HG03159 (cell line): ENCODE measurements at regions not wholly inside any gene's neighbourhood (a gene's known extent, or its start where the extent isn't known, plus 50 kb on each side); places are given as distances from the start of the nearest gene placed in this dataset.
"Not testable (repeated sequence)": the region's sequence is repeated elsewhere in the genome, so short reads cannot be mapped to it uniquely, and the experiment has no call there.

Experiments used
- ATAC-seq: cut with Tn5 transposase; IDR thresholded peaks from one replicate; pipeline ENCODE4 v1.9.1; 2021; ENCODE audit warnings: mild to moderate bottlenecking, moderate library complexity; ENCODE audit not compliant: unreplicated experiment

DNA sequence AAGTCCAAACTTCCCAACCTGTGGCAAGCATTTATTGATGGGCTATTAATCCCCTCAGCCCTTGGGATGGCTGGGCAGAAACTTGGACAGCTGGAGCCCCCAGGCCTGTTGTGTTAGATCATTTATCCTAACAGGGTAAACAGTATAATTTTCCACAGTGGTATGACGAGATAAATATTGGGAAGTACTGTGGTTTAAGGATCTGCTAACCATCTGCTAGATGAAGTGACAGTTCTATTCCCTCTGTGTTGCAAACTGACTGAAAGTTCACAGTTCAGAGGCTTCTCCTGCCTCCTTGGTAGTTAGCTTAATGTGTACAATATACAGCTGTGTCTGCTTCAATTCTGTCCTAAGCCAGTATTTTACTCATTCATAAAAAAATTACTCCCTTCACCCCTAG, 127.5 kb upstream of the CHODL start:
- no peak for ATAC-seq

DNA sequence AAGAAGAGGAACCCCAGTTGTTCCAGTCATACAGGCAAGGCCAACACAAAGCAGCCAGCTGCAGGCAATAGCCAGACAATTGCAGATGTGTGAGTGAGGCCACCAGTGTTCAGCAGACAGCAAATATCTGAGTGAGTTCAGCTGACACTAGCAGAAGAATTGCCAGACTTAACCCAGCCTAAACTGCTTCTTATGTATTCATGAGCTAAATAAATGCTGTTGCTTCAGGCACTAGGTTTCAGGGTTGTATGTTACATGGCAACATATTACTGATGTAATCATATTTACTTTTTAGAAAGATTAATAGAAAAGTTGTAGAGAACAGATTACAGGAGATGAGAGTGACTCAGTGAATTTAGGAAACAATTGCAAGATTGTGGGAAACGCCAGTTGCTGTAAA, 129.8 kb upstream of the CHODL start:
- no peak for ATAC-seq

DNA sequence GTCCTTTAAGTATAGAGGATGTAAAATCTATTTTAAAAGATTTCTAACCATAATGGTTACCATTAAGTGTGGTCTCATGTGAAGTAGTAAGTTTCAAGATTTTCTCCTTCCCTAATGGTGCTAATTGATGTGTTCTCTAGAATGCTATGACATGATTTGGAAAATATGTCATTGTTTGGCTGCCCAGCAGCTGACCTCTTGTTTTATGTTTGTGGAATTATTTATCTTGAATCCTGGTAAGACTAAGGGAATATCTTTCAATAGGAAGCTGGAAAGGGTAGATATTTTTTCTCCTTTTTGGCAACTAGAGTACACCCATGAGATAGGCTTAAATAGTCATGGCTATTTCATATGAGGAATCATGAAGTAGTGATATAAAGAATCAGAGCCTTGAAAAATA, 139.8 kb upstream of the CHODL start:
- no peak for ATAC-seq

DNA sequence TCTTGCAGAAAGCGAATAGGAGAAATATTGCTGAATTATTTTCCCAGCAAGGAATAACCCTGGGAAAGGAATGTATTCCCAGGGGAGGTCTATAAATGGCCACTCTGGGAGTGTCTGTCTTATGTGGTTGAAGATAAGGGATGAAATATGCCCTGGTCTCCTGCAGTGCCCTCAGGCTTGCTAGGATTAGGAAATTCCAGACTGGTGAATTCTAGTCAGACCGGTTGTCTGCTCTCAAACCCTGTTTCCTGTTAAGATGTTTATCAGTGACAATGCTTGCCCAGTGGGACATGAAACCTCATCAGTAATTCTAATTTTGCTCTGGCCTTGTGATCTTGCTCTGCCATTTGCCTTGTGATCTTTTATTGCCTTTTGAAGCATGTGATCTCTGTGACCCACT, 148.2 kb upstream of the CHODL start:
- ATAC-seq: not testable (repeated sequence)

DNA sequence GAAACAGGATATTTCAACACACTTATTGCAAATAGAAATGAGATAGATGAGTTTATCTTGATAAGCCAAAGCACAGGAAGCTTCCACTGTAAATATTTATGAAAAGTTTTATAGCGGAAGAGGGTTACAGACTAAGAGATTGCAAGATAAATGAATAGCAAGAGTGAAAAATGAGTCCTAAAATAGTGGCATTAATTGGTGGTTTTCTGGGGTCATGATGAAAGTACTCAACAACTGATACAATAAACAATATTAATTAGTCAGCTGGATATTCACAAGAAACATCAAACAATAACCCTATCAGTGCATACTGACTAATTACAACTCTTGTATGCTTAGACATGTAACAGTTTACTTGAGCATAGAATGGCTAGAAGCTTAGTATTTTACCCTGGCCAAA, 154.8 kb upstream of the CHODL start:
- no peak for ATAC-seq

DNA sequence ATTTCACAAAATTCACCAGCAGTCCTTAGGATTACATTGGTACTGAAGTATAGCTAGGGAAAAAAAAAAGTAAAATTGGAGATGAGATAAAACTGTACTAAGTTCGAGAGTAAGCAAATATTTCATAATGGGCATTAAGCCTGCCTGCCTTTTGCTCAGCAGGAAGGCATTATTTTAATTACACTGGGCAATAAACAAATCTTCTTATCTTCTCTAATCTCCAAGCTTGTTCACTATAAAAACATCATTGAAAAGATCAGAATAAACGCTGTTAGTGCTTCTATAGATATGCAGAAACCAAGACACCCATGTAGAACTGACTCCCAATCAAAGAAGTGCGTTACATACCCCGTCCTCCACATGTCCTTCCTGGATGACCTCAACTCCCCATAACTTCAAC, 174.2 kb upstream of the CHODL start:
- no peak for ATAC-seq

DNA sequence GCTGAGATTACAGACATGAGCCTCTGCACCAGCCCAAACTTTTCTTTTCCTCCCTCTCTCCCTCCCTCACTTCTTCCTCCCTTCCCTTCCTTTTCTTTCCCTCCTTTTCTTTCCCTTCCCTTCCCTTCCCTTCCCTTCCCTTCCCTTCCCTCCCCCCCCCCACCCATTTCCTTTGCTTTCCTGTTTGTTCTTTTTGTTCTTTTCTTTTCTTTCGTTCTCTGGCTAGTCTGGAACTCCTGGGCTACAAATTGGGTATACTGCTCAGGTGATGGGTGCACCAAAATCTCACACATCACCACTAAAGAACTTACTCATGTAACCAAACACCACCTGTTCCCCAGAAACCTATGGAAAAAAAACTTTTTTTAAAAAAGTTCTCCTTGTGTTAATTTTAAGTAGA, 174.8 kb upstream of the CHODL start:
- no peak for ATAC-seq

DNA sequence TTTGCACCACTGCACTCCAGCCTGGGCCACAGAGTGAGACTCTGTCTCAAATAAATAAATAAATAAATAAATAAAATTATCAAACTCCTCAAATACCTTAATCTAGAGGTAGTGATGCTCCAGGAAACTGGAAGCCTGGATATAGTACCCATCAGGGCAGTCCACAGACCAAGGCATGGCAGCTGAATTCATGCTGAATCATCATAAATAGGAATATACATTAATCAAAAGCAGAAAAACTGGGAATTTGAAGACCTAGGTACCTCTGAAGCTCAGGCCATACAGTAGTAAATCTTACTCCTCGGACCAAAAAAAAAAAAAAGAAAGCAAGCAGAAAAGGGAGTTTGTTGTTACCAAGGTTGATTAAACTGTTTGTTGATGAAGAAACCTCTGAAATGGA, 184.2 kb upstream of the CHODL start:
- ATAC-seq: no peak

DNA sequence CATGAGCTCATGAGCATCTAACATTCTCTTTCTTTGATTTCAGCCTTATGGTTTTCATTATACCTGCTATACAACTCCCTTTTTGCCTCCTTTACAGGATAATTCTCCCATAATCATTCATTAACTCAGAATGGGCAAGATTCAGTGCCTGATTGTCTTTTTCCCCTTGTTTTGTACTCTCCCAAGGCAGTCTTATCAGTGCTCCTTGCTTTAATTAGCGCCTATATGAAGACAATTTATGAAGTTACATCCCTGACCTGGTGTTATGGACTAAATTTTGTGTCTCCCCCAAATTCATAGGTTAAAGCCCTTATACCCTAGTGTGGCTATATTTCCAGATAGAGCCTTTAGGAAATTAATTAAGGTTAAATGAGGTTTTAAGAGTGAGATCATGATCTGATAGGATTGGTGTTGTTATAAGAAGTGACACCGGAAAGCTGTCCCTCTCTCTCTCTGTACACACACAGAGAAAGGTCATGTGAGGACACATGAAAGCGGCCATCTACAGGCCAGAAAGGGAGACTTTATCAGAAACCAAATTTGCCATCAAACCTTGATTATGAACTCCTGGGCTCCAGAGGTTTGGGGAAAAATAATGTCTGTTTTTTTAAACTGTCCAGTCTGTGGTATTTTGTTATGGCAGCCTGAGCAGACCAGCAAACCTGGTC, 185.8 kb upstream of the CHODL start:
- ATAC-seq: no peak

DNA sequence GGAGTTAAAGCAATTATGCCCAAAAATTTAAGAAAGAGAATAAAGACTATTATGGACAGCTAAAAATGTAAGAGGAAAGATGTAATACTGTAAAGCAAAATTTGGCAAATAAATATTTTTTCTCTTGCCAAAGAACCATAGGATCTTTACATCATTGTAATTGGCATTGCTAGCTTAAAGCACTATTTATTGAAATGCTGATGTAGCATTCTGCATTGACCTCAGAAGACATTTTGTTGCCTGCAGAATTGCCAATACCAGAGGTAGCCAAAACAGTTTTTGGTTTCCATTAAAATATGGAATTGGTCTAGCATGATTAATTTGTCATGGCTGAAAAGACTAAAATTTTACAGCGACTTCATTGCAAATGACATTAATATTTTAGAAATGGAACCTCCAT, 191.5 kb upstream of the CHODL start:
- ATAC-seq: no peak

DNA sequence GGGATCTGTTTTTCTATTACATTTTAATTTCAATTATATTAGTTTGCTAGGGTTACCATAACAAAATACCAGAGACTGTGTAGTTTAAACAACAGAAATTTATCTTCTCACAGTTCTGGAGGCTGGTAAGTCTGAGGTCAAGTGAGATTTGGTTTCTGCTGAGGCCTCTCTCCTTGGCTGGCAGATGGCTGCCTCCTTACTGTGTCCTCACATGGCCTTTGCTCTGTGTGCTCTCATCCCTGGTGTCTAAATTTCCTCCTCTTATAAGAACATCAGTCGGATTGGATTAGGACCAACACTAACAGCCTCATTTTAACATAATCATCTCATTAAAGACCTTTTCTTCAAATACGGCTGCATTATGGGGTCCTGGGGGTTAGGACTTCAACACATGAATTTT, 195.2 kb upstream of the CHODL start:
- ATAC-seq: no peak

DNA sequence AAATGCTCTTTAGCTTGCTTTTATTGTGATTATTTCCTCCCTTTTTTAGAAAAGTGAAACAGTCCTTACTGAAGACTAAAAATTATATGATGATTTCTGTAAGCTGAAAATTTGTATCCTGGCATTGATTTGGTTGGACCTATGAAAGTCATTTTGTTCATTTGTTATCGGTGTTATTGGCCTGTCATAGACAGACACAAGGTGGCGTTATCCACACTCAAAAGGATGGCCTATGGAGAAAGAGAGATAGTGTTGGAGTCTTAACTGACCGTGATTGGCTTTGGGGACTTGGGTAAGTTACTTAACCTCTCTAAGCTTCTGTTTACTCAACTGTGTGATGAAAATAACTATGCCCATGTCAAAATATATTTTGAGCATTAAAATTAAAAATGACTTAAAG, 203.6 kb upstream of the CHODL start:
- ATAC-seq: peak; percentile 57

DNA sequence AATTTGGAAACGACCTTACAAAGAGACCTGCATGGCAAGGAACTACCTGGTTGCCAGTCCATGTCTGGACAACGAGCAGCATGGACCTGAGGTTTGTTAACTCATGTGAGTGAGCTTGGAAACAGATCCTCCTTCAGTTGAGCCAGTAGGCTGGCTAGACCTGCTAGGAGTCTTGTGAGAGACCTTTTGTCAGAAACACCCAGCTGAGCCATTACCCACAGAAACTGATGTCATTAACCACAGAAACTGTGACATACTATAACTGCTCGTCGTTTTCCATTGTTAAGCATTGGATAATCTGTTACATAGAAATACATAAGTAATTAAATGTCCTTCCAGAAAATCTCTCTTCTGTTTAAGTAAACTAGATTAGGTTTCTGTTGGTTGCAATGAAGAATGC, 211.1 kb upstream of the C21orf91 start:
- ATAC-seq: peak; percentile 82

DNA sequence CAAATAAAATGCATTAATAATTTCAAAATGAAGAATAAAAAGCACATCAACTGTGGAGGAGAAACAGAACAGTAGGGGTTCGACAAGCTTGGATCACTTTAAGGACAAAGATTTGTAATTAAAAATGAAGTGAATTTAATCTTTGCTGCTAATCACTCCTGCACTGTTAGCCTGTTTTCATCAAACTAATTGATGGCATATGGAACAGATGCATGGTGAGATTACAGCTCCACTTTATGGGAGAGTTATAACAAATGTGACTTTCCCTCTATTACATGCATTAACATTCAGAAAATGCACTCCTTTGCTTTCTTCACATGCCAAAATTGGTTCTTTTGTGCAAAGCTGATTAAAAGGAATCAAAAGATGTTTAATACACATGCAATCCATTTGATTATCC, 207.2 kb upstream of the C21orf91 start:
- no peak for ATAC-seq

DNA sequence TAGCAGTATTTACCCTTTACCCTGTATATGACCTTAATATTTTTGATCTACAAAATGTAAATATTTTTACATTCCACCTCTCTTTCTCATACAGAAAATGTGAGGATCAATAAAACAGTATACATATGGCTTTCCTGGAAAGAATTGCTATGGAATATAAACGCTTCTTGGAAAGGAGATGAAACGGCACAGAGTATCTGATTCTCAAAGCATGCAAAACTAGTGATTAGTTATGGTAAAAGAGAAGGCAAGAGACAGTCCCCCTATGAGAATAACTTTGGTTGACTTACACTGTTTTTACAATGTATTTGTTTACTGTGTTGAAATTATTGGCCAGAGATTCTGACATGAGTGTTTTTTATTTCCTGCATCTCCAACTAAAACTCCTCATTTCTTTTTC, 204.6 kb upstream of the C21orf91 start:
- no peak for ATAC-seq

DNA sequence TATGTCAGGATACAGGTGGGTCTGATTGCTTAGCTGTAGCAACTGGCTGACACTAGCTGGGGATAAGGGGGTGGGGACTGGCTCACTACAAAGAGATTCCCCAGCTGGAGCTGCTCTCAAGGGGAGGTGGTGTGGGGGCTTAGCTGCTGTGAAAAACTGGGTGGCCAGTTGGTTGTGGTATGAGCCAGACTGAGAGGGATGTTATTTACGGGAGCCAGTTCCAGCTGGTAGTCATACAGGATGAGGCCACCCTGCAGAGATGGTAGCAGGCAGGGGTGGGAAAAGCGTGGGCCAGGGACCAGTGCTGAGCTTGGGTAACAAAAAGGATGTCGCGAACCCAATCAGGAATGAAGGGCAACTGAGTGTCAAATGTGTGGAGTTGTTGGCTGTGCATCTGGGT, 204.0 kb upstream of the C21orf91 start:
- ATAC-seq: no peak

DNA sequence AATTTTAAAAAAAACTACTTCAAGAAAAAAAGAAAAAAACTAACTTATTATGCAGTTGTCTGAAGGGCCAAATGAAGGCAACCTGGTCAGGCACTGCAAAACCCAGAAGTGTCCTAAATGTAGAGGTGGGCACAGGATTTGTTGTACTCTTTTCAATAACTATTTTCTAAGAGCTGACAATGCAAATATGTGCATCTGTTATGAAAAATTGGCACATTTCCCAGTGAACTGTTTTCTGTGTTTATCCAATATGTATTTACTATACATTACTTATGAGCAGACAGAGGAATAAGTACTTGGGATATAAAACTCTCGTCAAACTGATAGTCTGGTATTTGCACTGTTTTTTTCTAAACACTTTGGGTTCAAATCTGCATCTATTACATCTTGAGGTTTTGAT, 188.0 kb upstream of the C21orf91 start:
- ATAC-seq: no peak

DNA sequence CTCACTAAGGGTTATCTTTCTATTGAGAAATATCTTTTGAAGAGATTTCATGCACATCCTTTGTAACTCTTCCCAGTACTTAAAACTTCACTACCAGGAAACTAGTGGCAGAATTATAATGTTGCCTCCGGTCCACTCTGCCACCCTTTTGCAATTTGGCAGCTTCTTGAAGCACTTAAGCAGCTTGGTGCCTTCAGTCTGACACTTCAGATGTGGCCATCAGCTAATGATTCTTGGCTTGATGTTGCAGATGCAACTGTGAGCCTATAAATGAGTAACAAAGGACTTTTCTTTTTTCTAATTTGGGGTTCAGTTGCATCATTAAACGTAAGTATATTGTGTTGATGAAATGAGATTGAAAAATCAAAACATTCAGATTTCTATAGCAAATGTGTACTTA, 187.5 kb upstream of the C21orf91 start:
- ATAC-seq: no peak

DNA sequence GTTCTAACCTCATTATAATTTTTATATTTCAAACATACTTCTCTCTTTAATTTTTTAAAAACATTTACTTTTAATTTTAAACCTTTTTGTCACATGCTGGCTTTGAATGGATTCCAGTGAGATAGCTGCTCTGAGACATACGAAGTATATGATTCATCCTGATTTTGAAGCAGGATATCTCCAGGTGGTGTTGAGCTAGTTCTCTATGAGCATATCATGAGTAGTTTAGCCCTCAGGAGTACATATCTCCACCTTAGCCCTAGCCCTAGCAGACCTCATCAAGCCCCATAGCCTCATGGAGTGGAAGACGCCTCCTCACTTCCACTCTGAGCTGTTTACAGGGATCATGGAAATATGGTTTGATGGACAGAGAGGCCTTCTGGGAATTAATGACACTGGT, 183.2 kb upstream of the C21orf91 start:
- ATAC-seq: no peak

DNA sequence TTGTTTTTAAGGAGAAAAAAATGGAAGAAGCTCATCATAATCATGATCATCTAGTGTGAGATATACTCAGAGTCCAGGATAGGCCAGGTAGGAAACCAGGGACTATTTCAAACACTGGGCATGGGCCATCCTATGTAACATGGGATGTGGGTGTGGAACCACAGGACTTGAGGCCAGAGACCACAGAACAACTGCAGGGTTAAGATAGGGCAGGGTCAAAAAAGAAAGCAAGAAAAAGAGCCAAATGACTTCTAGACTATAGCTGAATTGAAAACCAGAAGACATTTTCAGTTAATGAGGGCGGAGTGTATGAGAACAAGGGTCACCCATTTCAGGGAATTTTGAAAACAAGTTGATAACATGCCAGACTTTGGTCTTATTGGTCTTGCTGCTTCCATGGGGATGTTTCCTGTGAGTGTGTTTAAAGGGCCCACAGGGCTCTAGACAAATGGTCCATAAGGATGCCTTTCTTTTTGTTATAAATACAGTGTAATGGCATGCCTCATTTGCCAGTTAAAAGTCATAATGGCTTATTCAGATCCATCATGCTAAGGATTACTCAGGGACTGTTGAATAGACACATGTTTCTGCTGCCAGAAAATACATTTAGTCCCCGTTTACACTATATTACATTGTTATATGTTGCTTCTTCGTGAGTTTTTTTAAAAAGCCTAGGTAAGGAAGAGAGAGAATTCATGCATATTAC, 182.0 kb upstream of the C21orf91 start:
- no peak for ATAC-seq

DNA sequence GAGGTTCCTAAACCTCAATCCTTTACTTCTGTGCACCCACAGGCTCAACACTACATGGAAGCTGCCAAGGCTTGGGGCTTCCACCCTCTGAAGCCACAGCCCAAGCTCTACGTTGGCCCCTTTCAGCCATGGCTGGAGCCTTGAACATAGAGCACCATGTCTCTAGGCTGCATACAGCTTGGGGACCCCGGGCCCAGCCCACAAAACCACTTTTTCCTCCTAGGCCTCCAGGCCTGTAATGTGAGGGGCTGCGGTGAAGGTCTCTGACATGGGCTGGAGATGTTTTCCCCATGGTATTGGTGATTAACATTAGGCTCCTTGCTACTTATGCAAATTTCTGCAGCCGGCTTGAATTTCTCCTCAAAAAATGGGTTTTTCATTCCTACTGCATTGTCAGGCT, 179.4 kb upstream of the C21orf91 start:
- not testable (repeated sequence) for ATAC-seq

DNA sequence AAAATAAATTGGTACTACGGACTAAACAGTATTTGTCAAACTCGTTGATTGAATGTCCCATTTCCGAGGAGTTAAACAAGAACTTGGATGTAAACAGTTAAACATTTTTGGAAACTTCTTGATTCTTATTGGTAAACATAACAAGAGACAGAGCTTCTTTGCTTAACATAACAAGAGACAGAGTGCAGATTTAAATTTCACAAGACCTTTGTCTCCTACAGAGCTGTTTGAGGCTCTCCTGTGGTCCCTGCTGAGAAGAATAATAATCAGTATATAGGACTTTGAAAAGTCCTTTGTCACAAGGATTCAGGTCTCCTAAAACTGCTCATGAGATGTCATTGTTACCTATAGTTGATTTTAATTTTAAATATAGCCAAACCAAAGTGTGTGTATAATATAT, 170.6 kb upstream of the C21orf91 start:
- no peak for ATAC-seq

DNA sequence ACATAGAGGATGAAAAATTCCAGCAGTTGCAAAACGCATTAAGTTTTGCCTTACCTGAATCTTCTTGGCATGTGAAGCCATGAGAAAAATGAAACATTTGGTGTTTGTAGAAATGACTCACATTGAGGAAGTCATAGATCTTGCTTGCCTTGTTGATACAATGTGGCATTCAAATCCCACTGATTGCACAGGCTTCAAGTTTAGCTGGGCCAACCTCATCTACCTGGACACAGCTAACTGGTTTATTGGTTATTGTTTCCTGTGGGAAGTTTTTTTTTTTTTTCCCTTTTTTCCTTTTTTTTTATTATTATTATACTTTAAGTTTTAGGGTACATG, 168.9 kb upstream of the C21orf91 start:
- no peak for ATAC-seq
